CD4-positive, alpha-beta T cell treated with Interleukin-17A for 1 hour (primary cell): ENCODE measurements at regions not wholly inside any gene's neighbourhood (a gene's known extent, or its start where the extent isn't known, plus 50 kb on each side); places are given as distances from the start of the nearest gene placed in this dataset.

ENCODE experiments used
- DNase-seq: peaks from one replicate; pipeline ENCODE4 v3.0.0-alpha.2; 2020

DNA sequence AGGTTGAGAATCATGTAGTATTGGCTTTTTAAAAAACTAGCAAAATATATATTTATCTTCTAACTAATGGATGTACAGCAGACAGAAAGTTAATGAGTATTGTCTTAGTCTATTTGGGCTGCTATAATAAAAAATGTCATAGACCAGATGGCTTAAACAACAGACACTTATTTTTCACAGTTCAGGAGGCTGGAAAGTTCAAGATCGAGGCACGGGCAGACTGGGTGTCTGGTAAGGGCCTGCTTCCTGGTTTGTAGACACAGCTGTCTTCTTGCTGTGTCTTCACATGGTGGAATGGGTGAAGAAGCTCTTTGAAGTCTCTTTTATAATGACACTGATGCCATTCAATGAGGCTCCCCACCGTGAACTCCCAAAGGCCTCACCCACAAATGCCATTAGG lies 70.1 kb upstream of the KRR1 start:
- DNase-seq: no peak

- no peak for DNase-seq
Measured at GRCh38 chr12:75579552-75579951, 68.1 kb upstream of the KRR1 start.

DNA sequence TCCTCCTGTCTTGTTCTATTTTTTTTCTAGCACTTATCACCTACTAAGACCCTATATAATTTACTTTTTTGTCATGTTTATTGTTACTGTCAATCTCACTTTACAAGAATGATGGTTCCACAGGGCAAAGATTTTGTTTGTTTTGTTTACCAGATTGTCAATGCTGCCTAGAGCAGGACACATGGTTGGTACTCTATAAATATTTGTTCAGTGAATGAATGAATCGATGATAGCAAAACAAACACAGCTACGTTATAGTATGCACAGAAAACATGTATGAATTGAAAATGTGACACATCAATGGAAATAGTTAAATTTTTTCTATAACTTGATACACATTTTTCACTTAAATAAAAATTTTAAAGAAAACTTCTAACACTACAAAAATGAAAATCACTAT lies 67.1 kb upstream of the KRR1 start:
- no peak for DNase-seq

DNA sequence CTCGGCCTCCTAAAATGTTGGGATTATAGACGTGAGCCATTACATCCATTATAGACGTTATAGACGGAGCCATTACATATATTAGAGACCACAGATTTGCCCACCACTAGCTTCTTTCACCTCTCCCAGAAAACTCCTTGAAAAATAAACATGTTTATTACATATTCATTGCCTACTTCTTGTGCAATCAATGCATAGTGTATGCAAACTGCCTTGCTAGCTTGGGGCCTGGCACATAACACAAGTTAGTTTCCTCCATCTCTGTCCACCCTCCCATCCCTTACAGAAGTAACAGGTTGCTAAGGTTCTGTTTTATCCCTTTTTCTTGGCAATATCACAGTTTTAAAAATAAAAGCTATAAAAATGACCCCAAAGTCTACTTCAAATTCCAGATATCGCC lies 66.4 kb upstream of the KRR1 start:
- DNase-seq: no peak

DNA sequence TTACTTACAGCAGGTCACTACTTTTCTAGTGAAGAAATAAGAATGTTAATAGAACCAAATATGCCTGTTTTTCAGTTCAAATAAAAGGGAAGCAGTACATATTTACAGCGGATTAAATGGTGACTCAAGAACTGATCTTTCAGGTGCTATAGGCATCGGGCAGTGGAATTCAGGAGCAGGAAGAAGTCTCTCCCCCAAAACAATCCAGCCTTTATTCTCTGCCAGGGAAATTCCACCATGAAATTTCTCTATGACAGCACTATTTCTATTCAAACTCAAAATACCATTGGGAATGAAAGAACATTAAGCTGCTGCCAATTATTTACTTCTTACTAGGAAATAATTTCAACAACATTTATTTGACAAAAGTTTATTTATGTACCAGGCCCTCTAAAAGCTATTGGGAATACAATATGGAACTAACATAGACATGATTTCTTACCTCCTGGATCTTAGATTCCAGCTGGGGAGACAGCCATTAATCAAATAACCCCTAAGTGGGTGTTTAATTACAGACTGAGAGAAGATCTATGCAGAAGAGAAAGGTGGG lies 60.3 kb upstream of the KRR1 start:
- no peak for DNase-seq

- no peak for DNase-seq
Measured at GRCh38 chr12:75571204-75571603, 59.8 kb upstream of the KRR1 start.

GRCh38 chr12:75568801-75569200 lies 57.4 kb upstream of the KRR1 start:
- no peak for DNase-seq

DNA sequence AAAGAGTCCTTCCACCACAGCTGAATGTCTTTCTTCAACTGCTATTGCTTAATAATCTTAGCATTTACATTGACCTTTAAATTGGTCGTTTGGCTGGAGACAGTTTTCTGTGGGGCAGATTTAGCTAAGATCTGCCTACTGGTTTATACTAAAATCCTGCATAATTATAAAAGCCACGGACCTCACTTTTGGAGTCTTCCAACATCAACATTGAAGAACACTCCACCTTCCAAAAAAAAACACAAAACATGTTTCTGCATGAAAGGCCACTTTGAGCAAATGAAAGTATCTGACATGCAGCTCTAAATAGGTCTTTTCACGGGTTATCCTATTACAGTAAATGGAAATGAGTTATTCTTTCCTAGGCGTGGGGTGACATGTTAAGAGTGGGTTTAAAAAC lies 57.0 kb upstream of the KRR1 start:
- DNase-seq: no peak

- no peak for DNase-seq
Measured at GRCh38 chr12:75565795-75566194, 54.4 kb upstream of the KRR1 start.

DNA sequence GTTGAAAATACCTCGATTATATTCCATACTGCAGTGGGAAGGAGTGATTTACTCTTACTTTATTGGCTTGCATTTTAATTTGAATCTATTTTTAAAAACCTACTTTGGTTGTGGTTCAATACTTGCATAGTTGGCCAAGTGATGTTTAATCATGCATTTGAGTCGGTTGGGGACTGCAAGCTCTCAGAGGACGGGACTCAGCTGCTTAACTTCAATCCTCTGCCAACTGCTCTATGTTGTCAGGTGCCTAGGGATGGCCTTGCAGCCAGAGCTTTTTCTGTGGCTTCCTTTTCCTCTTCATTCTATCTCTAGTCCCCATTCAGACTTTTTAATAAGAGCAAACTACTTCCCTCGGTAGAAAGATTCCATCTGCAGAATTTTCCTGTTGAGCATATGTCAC lies 53.4 kb upstream of the KRR1 start:
- no peak for DNase-seq

DNA sequence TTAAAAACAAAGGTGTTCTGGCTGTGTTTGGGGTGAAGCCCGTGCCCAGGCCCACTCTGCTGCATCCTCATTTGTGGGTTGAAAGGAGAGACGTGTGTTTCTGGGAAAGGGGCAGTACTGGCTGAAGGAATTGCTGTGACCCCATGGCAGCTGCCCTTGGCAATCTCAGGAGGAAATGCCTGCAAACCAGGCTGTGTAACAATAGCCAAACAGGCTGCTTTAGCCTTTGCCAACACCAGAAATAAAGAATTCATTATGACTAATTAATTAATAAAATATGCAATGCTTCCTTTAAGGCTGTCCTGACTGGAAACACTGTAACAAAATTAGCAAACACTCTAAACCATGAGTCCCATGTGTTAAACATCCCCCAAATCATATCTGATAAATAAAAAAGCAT lies 53.0 kb upstream of the KRR1 start:
- DNase-seq: no peak

DNA sequence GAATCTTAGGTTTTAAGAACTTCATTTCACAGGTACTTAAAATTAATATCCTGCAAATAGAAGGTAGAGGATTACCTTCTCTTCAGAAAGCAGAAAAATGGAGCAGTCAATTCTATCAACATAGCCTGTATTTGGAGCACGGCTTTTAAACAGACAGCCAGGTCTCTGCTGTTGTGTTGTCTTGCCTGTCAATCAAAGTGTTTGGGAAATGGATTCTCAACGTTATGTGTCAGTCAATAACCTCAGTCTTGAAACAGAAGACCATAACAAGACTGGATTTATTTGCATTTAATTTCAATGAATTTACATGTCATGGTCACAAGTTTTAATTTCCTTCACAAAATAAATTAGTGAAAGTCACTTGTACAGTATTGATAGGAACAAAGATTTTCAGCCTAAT lies 51.9 kb upstream of the KRR1 start:
- no peak for DNase-seq

DNA sequence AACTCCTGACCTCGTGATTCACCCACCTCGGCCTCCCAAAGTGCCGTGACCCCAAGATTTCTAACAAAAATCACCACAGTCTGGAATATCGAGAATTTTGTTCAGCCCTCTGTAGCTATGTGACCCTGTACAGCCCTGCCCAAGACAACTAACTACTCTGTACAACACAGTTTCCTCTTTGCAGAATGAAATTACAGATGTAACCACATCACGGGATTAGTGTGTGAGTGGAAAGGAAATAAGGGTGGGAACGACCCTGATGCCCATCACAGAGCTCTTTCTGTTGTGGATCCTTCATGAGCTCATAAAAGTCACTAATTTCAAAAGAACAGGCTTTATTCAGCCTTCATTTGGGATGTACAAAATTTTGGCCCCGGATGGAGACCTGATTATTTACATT lies 50.5 kb upstream of the KRR1 start:
- no peak for DNase-seq
